ENCODE measurements at regions not wholly inside any gene's neighbourhood (a gene's known extent, or its start where the extent isn't known, plus 50 kb on each side); places are given as distances from the start of the nearest gene placed in this dataset.

DNA sequence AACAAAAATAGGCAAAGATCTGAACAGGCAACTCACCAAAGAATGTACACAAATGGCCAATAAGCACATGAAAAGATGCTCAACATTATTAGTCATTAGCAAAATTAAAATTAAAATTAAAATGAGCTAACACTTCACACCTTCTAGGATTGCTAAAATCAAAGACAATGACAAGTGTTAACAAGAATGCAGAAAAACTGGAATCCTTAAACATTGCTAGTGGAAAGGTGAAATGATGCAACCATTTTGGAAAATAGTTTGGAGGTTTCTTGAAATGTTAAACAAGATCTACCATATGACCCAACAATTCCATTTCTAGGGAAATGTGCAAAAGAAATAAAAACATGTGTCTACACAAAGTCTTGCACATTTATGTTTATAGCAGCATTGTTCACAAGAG, 75.5 kb upstream of the DST start:
- no peak for DNase-seq (ENCODE audit: insufficient read length, low spot score, missing footprints)
- H3K36me3 ChIP-seq (ENCODE audit: insufficient read depth, low read length) = peaks cover 6% of the 10 kb centered on the region
- peaks cover 3% of the 10 kb centered on the region for H4K20me1 ChIP-seq (ENCODE audit: insufficient read depth, low read length)
- TF ChIP-seq, protein P1, sequence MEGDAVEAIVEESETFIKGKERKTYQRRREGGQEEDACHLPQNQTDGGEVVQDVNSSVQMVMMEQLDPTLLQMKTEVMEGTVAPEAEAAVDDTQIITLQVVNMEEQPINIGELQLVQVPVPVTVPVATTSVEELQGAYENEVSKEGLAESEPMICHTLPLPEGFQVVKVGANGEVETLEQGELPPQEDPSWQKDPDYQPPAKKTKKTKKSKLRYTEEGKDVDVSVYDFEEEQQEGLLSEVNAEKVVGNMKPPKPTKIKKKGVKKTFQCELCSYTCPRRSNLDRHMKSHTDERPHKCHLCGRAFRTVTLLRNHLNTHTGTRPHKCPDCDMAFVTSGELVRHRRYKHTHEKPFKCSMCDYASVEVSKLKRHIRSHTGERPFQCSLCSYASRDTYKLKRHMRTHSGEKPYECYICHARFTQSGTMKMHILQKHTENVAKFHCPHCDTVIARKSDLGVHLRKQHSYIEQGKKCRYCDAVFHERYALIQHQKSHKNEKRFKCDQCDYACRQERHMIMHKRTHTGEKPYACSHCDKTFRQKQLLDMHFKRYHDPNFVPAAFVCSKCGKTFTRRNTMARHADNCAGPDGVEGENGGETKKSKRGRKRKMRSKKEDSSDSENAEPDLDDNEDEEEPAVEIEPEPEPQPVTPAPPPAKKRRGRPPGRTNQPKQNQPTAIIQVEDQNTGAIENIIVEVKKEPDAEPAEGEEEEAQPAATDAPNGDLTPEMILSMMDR (IDR thresholded peaks at IDR 0.05; ENCODE audit: extremely low read depth, low read depth, low read length) = no peak
- no peaks in the 10 kb centered on the region for H3K27me3 ChIP-seq (ENCODE audit: insufficient read depth, low read length)
- H3K4me1 ChIP-seq (ENCODE audit: insufficient read depth, low read length) = peaks cover 44% of the 10 kb centered on the region
- no peak overlapping the region for H3K4me3 ChIP-seq (ENCODE audit: insufficient read depth, low read length)
- peak overlapping the region; percentile 11 for H3K27ac ChIP-seq (ENCODE audit: low read depth, low read length)
- peaks cover 82% of the 10 kb centered on the region for H3K79me2 ChIP-seq (ENCODE audit: insufficient read depth, low read length)
- H3K4me2 ChIP-seq (ENCODE audit: insufficient read depth, low read length) = no peak overlapping the region
- no peak overlapping the region for H2AFZ ChIP-seq (ENCODE audit: low read length)
- no peaks in the 10 kb centered on the region for H3K9me3 ChIP-seq (ENCODE audit: low read depth, low read length)

DNA sequence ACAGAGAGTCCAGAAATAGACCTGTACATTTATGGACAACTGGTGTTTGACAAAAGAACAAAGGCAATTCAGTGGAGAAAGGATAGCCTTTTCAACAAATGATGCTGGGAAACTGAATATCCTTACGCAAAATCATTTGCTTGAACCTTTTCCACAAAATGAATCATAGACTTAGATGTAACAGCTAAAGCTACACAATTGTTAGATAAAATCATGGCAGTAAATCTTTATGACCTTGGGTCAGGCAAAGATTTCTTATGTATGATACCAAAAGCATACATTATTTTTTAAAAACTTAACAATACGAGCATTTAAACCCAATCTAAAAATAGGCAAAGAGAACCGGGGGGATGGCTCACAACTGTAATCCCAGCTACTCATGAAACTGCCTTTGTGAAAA, 73.5 kb upstream of the DST start:
- peaks cover 3% of the 10 kb centered on the region for H4K20me1 ChIP-seq (ENCODE audit: insufficient read depth, low read length)
- no peak overlapping the region for H3K4me3 ChIP-seq (ENCODE audit: insufficient read depth, low read length)
- H3K27ac ChIP-seq (ENCODE audit: low read depth, low read length) = peak overlapping the region; percentile 86
- no peaks in the 10 kb centered on the region for H3K36me3 ChIP-seq (ENCODE audit: insufficient read depth, low read length)
- H3K79me2 ChIP-seq (ENCODE audit: insufficient read depth, low read length) = peaks cover 82% of the 10 kb centered on the region
- H3K4me2 ChIP-seq (ENCODE audit: insufficient read depth, low read length) = peak overlapping the region; percentile 67
- DNase-seq (ENCODE audit: insufficient read length, low spot score, missing footprints) = no peak
- peaks cover 47% of the 10 kb centered on the region for H3K4me1 ChIP-seq (ENCODE audit: insufficient read depth, low read length)
- no peaks in the 10 kb centered on the region for H3K27me3 ChIP-seq (ENCODE audit: insufficient read depth, low read length)
- TF ChIP-seq, protein P1 (IDR thresholded peaks at IDR 0.05; ENCODE audit: extremely low read depth, low read depth, low read length) = no peak
- H3K9me3 ChIP-seq (ENCODE audit: low read depth, low read length) = no peaks in the 10 kb centered on the region
- H2AFZ ChIP-seq (ENCODE audit: low read length) = no peak overlapping the region

DNA sequence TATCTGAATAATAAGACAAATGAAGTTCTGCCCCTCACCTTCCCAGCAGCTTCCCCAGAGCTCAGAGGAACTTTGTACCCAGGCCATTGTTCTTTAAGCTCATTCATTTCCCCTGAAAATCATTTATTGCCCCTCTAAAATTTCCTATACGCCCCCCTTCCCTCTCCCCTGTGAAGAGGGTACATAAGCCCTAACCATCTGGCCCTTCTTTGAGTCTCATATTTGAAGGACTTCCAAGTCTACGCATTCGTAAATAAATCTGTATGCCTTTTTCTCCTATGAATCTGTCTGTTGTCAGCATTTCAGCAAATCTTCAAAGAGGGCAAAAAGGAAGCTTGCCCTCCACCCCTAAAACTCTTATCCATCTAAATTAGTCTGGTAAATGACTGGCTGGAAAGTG, 73.1 kb upstream of the DST start:
- H3K4me1 ChIP-seq (ENCODE audit: insufficient read depth, low read length) = peaks cover 47% of the 10 kb centered on the region
- peaks cover 83% of the 10 kb centered on the region for H3K79me2 ChIP-seq (ENCODE audit: insufficient read depth, low read length)

DNA sequence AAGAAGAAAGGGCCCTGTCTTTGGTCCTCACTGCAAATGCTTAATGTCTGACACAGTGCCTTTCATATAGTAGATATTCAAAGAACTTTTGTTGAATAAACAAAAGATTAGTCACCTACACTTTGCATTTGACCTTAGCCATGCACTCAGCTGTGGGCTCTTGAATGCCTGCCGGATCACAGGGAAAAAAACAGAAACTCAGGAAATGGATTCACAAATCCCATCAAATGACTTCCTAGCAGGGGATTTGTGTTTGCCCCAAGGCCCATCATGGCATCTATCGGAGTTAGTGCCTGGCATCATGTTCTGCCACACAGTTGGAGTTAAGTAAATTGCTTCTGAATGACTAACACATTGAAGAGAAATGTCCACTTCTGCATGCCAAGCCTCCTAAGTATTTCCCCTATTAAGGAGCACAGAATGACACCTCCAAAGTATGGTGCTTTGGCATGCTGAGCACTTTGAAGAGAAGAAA, 72.3 kb upstream of the DST start:
- Histone ChIP-seq H2AFZ (ENCODE audit: low read length) (no peak overlapping the region), H4K20me1 (ENCODE audit: insufficient read depth, low read length) (peaks cover 3% of the 10 kb centered on the region), H3K27me3 (ENCODE audit: insufficient read depth, low read length) (no peaks in the 10 kb centered on the region), H3K36me3 (ENCODE audit: insufficient read depth, low read length) (no peaks in the 10 kb centered on the region), H3K4me3 (ENCODE audit: insufficient read depth, low read length) (peak overlapping the region; percentile 34), H3K4me2 (ENCODE audit: insufficient read depth, low read length) (peak overlapping the region; percentile 67), H3K79me2 (ENCODE audit: insufficient read depth, low read length) (peaks cover 83% of the 10 kb centered on the region), H3K4me1 (ENCODE audit: insufficient read depth, low read length) (peaks cover 47% of the 10 kb centered on the region), H3K27ac (ENCODE audit: low read depth, low read length) (peak overlapping the region; percentile 86), H3K9me3 (ENCODE audit: low read depth, low read length) (no peaks in the 10 kb centered on the region)
- TF ChIP-seq, protein P1 (IDR thresholded peaks at IDR 0.05; ENCODE audit: extremely low read depth, low read depth, low read length) = no peak
- peak; percentile 82 for DNase-seq (ENCODE audit: insufficient read length, low spot score, missing footprints)

More for the DNA sequence above, 73.1 kb upstream of the DST start:
- DNase-seq (ENCODE audit: insufficient read length, low spot score, missing footprints) = no peak
- Histone ChIP-seq H3K27me3 (ENCODE audit: insufficient read depth, low read length) (no peaks in the 10 kb centered on the region), H4K20me1 (ENCODE audit: insufficient read depth, low read length) (peaks cover 3% of the 10 kb centered on the region), H3K9me3 (ENCODE audit: low read depth, low read length) (no peaks in the 10 kb centered on the region), H3K4me3 (ENCODE audit: insufficient read depth, low read length) (no peak overlapping the region), H3K27ac (ENCODE audit: low read depth, low read length) (peak overlapping the region; percentile 86), H2AFZ (ENCODE audit: low read length) (no peak overlapping the region), H3K4me2 (ENCODE audit: insufficient read depth, low read length) (peak overlapping the region; percentile 67), H3K36me3 (ENCODE audit: insufficient read depth, low read length) (no peaks in the 10 kb centered on the region)
- TF ChIP-seq, protein P1 (IDR thresholded peaks at IDR 0.05; ENCODE audit: extremely low read depth, low read depth, low read length) = no peak

All from osteoblast (primary cell).